Central memory CD4-positive, alpha-beta T cell (primary cell): ENCODE measurements at regions not wholly inside any gene's neighbourhood (a gene's known extent, or its start where the extent isn't known, plus 50 kb on each side); places are given as distances from the start of the nearest gene placed in this dataset.
"Not testable (repeated sequence)": the region's sequence is repeated elsewhere in the genome, so short reads cannot be mapped to it uniquely, and the experiment has no call there.

Experiments used
- DNase-seq: peaks from one replicate; pipeline ENCODE4 v3.0.0; 2022

DNA sequence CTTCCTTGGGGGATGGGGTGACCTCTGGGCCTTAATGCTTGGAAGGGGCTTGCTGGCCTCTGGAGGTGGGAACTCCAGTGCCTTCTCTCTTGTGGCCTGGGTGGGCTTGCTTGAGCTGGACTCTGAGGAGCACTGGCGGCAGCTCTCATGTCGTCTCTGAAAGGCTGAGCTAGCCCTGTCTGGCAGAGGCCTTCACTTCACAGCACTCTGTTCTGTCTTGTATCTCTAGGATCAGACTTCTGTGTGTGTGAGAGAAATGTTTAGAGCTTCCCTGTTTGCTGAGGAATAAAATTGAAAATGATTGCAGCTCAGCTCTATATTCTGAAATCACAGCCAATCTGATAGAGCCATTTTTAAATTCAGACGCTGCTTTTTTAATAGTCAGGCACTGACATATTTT lies 185.3 kb downstream of the KCNRG start:
- no peak for DNase-seq

DNA sequence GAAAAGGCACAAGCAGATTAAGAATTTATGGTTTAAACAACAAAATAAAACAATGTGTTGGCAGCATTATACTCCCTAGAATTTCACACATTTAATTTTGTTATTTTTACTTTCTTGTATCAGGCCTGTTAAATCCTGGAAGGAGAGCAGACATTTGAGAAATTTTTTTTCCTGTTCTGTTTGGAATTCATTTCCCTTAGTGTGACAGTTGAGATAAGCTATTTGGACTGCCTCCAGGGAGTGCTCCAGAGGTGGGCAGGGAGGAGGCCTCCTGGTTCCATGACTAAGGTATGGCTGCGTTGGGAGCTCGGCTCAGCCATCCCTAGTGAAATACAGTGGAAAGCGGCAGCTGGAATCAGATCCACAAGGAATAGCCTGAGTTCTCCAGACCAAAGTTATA lies 185.7 kb downstream of the KCNRG start:
- no peak for DNase-seq

DNA sequence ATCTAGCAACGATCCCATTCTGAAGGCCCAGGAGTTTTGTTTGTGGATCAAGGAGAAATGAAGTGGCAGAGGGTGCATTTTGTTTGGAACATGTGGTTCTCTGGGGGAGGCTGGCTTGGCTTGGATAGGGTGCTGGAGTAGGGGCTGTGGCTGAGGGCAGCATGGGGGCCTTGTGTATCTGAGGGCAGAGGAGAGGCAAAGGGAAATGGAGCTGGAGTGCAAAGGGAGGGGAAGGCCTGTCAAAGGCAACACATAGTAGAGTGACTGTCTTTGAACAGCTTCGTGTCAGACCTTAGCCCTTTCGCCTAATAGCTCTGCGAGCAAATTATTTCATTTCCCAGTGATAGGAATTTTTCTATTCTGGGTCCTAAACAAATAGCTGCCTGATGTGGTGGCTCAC lies 187.2 kb downstream of the KCNRG start:
- no peak for DNase-seq

DNA sequence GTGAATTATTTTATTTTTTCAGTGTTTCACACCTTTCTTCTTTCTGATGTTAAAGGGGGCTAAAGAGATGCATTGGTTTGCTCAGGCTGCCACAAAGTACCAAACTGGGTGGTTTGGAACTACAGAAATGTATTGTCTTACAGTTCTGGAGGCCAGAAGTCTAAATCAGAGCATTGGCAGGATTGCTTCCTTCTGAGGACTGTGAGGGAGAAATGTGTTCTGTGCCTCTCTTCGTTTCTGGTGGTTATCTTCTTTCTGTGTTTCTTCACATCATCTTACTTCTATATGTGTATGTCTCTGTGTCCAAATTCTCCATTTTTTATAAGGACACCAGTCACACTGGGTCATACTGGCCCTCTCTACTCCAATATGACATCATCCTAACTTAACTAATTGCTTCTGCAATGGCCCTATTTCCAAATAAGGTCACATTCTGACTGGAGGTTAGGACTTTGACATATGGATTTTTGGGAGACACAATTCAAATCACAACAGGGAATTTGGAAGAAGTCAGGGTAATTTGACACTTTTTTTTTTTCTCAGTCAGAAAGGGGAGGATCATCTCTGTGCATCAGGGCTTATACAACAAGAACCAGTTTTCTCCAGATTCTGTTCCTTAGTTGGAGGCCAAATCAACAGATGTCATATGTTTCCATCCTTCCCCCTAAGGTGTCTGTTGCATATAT lies 188.2 kb downstream of the KCNRG start:
- no peak for DNase-seq

DNA sequence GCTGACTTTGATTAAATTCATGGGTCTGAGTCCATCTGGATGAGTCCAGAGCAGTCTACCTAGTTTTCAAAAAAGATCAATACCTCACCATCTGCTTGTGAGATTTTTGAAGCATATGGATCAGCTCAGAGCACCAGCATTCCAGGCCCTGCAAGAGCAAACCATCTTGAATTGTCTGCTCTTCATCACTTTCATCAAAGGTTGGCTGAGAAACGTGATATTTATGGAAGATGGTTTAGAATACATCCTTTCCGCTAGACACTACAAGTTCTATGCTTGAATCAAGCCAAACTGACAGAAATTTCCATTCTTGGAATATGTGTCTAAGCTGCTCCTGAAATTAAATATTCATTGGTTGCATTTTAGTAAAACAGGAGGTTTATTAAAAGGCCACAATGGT lies 190.3 kb downstream of the KCNRG start:
- DNase-seq = no peak

DNA sequence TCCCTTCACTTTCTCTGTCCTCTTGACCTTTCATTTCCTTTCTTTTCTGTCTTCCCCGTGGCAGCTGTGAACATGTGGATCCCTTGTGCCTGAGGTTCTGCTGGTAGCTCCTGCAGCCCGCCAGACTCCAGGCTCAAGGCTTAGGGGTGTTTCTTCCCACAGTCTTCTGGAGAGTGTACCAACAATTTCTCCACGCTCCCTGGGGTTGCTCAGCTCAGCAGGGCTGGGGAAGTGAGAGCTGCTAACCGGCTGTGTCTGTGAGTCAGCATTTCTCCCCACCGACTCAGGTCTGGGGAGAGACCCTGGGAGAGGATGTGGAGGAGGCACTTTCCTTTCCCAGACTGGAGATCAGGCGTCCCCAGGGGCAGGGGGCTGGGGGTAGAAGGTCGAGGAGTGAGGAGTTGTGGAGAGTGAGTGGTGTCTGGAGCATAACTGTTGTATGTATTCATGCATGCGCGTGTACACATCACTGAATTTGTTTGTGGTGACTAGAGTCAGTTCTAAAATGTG lies 193.6 kb downstream of the KCNRG start:
- no peak for DNase-seq

DNA sequence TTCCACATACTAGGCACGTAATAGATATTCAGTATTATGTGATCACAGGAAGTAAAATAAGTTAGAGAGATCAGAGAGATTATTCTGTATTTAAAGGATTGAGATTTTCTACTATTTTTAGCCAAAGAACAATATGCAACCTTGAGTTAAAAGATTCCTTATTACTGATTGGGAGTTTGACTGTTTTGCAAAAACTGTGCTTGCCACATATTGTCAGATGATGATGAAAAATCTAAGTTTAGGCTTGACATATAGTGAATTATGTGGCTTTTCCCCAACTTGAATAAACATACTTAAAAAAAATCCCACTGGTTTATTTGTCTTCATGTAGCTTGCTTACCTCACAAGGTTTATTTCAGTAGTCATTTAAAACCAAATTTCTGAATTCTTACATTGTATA lies 194.4 kb downstream of the KCNRG start:
- DNase-seq = no peak

DNA sequence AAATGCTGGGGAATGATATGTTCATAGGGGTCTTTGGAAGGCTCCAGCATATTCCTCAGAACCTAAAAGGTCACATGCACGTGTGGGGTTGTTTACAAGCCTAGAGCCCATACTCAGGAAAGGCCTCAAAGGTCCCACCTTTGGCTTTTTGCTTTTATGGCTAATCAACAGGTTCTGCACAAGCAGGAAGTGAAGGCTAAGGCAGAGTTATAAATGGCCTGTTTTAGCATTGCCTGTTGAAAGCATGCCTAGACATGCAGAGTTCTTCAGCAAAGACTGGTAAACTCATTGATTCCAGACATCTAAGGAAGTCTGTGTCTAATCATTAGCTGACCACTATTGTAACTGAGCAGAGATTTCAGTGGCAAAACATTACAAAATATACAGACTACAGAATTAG lies 198.3 kb downstream of the KCNRG start:
- DNase-seq = no peak

DNA sequence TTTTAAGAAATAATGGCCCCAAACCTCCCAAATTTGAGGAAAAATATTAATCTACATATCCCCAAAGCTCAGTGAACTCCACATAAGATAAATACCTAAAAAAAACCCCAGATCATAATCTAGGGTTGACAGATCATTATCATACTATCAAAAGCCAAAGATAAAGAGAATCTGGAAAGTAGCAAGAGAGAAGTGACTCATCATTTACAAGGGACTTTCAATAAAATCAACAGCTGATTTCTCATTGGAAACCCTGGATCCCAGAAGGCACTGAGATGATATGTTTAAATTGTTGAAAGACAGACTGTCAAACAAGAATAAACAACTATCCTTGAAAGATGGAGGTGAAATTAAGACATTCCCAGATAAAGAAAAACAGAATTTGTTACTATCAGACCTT lies 199.3 kb downstream of the KCNRG start:
- DNase-seq = no peak

DNA sequence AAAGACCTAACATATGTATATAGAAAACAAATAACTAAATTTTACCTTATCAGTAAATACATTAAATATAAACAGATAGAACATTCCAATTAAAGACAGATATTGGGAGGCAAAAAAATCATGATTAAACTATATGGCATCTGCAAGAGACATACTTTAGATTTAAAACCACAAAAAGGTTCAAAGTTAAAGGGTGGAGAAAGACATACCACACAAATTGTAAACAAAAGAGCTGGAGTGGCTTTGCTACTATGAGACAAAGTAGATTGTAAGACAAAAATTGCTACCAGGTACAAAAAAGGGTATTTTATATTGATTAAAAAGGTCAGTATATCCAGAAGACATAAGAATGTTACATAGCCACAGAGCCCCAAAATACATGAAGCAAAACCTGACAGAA lies 200.2 kb downstream of the KCNRG start:
- no peak for DNase-seq

DNA sequence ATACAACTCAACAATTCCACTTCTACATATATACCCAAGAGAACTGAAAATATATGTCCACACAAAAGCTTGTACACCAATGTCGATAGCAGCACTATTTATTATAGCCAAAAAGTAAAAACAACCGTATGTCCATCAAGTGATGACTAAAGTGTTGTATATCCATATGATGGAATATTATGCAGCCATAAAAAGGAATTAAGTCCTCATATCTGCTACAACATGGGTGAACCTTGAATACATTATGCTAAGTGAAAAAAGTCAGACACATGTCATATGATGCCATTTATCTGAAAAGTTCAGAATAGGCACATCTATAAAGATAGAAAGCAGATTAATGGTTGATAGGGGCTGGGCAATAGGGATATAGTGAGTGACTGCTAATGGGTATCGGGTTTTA lies 204.5 kb downstream of the KCNRG start:
- no peak for DNase-seq

DNA sequence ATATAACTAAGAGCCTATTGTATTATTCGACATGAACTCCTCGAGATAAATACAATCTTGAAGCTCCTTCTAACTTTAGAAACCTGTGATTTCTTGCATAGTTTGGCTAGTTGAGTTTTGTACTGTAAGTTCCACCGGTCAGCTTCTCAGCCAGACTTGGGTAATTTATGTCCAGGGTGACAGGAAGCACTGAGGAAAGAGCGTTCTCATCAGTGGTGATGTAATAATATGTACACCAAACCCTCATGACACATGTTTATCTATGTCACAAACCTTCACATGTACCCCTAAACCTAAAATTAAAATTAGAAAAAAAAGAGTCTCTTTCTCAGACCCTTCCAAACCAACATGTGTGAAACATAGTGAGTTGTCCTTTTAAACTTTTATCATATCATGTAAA lies 205.7 kb downstream of the KCNRG start:
- DNase-seq = no peak

DNA sequence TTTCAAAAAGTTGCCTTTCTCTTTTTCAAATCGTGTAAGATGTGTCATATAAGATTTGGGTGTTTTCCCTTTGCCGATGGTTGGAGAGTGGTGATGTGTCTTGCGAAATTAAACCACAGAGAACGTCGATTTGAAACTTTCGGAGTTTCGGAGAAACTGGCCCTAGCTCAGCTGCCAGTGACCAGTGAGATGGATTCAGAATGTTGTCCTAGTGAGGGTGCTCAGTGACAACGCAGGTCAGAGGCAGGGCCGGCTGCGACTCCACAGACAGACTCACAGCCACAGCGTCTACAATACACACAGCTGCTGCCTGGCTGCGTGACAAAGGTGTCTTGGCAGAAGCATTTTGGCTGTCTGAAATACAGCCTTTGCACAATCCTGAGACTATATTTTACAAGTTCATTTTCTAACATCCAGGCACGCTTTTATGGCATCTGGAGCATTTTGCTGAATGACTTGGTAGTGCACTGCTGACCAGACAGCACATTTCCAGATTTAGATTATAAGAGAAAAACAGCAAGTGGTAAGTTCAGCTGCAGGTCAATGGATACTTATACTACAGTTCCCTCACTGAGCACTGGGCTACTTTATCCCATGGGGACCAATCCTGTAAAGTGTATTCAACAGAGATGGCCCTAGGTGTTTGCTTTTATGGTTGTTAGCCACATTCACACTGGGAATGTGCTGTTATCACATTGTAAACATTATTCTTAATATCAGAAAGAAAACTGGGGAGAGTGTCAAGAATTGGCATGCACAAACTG lies 207.5 kb downstream of the KCNRG start:
- no peak for DNase-seq

DNA sequence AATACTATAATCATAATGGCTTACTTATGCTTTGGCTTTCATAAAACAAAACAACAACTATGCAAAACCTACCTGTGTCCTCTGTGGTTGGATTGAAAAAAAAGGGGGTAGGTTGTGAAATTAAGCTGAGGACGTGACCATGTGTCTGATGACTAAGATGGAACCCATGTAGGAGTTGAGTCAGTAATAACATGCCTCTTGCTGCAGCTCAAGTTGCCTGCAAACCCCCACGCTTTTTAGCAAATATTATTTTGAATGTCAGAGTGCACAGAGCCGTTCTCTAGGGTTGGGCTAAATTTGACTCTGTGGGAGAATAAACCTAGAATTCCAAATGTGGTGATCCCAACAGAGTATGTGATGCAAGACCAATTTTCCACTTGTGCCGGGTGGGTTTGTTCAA lies 209.3 kb downstream of the KCNRG start:
- DNase-seq = no peak

DNA sequence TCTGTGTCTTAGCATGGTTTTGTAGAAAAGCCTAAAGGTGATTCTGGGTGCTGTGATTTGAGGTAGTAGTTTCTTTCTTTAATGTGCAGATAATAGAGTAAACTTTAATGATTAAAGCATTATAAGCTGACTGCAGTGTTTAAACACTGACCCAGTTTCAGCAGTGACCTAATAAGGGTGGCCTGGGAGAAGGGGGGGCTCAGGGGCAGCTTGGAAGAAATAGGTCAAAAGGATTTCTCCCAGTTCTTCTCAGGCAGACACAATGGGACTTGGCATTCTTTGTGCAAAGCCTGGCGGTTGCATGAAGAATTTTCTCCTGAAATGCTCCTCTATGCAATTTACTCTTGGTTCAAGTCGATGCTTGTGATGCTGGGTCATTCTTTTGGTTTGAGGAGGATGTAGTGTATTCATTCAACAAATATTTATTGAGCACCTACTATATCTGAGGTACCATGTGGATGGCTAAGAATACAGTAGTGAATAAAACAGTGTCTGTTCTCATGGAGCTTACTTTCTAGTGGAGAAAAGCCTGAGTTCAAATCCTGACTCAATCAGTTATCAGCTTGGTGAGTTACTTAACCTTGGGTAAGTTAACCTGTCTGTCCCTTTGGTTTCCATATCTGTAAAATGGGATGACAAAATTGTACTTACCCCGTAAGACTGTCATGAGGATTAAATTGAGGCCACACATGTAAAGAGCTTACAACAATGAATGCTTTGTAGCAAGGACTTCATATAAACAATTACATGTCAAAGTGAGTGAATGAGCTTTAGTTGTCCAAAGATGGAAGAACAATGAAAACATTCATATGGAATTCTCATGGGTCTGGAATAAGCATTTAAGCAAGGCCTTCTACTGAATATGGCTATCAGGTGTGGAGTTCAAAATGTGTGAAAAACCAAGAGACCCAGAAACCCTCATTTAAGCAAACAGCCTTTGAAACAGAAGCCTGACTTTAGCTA lies 210.2 kb downstream of the KCNRG start:
- DNase-seq = no peak

DNA sequence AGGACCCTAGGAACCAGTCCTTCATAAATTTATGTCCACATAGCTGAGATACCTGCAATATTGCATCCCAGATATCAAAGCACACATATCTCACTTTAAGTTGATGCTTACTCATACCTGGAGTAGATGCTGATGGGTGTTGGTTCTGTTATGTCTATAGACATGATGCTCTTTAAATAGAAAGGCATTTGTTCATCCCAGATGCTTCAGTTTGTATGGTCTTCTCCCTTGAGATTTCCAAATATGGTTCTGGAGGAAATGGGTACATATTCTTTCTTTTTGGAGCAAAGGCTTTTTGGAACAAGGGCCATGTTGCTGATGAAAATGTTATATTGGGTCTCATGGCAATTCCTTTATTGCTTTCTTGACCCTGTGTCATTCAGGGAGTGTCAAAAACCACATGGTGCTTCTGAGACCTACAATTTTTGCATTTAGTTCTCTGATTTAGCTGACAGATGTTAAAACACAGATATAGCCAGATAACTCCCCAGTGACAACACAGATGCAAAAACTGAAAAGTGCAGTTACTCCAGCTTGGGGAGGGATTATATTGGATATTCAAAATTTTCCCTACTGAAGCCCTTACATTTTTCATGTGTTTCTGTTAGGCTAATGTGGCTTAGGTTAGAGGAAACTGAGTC lies 211.4 kb downstream of the KCNRG start:
- no peak for DNase-seq

DNA sequence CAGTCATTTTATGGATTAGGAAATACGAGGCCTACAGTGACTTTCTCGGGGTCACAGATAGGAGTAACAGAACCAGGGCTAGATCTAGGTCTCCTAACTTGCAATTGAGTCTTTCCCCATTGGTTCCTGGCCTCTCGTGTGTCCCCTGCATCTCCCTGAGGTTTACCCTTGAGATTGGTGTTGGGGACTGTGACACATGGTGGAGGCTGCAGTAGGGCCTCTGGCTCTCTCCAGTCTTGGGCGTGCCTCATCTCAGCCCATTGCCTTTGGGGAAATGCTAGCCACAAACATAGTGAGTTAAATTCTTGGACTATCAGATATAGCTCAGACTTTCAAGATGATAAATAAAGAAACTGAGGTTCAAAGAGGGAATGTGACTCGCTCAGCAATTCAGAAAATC lies 212.1 kb downstream of the KCNRG start:
- DNase-seq = no peak

DNA sequence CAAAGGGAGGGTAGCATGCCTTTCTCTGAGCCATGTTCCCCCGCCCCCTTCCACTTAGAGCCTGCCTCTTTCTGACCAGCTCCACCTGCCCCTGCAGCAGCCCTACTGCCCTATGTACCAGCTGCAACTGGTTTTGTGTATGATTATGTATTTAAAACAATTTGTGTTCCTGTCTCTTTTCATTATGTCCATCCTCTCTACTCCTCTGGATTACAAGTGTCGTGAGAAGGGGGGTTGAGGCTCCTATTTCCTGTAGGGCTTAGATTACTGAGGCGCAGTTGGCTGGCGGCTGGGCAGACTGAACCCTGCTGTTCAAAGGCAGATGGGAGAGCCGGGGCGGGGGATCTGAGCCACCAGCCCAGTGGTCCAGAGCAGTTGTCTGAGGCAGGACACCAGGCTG lies 213.3 kb downstream of the KCNRG start:
- no peak for DNase-seq

DNA sequence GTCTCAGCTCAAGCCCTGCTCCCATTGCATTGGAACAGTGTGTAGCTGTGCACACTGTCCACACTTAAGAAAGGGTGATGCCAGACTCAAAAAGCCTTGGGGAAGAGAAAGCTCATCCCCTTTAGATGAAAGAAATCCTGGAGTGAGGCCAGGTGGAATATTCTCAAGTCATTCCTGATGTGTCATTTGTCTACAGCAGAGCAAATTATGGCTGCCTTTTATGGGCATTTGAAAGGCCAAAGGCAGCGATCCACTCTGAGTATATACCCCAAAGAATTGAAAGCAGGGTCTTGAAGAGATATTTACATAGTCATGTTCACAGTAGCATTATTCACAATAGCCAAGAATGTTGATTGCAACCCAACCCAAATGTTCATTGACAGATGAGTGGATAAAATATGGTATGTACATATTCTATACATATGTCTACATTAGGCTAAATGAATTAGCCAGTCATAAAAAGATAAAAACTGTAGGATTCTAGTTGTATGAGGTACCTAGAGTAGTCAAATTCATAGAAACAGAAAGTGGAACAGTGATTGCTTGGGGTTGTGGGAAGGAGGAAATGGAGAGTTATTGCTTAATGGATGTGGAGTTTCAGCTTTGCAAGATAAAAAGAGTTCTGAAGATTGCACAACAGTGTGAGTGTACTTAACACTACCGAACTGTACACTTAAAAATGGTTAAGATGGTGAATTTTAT lies 214.9 kb downstream of the KCNRG start:
- DNase-seq = no peak

DNA sequence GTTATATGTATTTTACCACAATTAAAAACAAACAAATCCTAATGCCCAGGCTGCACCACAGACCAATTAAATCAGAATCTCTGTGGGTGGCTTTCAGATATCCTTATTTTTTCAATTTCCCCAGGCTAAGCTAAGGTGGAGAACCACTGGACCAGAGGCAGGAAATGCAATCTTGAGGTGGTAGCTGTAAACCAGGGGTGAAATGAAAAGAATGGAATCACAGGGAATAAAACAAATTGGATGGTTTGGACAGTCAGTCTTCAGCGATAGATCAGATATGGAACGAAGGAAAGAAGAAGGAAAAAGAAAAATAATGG lies 215.4 kb downstream of the KCNRG start:
- DNase-seq = no peak

DNA sequence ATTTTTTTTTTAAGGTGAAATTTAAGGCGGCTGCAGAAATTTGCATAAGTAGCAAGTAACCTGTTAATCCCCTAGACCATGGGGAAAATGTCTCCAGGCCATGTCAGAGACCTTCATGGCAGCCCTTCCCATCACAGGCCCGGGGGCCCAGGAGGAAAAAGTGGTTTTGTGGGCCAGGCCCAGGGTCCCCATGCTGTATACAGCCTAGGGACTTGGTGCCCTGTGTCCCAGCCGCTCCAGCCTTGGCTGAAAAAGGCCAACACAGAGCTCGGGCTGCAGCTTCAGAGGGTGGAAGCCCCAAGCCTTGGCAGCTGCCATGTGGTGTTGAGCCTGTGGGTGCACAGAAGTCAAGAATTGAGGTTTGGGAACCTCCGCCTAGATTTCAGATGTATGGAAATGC lies 218.3 kb downstream of the KCNRG start:
- DNase-seq = not testable (repeated sequence)

DNA sequence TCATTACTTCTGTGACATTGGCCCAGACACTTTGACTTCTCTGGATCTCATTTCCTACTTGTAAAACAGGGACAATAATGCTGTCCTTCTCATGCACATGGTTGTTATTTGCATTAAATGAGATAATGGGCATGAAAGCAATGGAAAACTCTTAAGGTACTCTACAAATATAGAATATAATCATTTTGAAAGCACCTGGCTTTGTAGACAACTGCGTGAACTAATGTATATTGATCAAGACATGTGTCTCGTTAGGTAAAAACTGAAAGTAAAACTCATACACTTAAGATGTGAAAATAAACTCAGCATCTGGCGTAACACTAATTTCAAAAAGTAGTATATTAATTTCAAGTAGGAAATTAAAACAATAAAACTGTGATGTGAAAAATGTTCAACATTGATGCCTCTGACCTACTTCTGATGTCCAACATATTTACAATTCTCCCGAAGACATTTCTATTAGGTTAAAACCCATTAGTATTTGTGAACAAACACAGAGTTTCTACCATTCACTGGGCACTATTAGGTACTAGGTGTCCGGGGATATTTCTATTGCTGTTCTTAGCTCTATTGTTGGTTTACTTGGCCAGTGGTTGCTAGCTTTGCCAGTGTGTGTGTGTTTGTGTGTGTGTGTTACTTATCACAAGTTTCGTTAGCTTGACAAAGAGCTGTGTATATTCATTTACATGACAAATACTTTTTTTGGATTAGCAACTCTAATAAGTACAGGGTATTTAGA lies 220.5 kb downstream of the KCNRG start:
- no peak for DNase-seq
